ELR (cell line): ENCODE measurements at regions not wholly inside any gene's neighbourhood (a gene's known extent, or its start where the extent isn't known, plus 50 kb on each side); places are given as distances from the start of the nearest gene placed in this dataset.
"Not testable (repeated sequence)": the region's sequence is repeated elsewhere in the genome, so short reads cannot be mapped to it uniquely, and the experiment has no call there.

Source experiments
- DNase-seq: peaks from one replicate; pipeline ENCODE4 v3.0.0-alpha.2; 2015; ENCODE audit warnings: low read depth

DNA sequence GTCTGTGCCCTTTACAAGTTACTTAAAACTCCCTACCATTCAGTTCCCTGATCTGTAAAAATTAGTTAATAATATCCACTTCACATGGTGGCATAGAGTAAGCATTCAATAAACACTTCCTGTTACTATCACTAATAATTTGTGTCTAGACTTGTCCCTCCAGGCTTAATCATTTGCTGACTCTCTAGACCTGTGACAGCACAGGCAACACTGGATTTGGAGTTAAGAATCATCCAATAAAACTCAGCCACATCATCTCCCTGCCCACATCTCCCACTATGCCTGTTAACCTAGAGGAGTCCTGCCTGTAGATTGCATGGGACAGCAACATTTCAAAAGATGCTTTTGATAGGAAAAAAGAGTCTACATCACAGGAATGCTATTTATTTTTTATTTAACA, 564.6 kb downstream of the MFSD1 start:
- DNase-seq, result no peak

DNA sequence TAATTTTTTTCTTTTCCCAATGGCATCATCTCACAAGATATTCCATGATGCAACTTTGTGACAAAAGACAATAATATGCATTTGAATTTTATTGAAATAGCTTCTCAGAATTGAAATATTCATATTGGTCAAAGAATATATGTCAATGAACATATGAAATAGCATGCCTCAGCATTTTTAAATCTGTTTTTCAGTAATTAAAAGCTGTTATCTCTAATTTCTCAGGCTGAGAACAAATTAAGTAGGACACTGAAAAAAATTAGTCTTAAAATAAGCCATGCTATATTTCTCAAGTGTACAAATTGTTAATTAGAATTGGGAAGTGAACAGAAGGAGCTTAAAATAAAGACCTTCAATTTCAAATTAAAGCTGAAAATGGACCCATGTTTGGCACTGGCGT, 570.1 kb downstream of the MFSD1 start:
- no peak for DNase-seq

DNA sequence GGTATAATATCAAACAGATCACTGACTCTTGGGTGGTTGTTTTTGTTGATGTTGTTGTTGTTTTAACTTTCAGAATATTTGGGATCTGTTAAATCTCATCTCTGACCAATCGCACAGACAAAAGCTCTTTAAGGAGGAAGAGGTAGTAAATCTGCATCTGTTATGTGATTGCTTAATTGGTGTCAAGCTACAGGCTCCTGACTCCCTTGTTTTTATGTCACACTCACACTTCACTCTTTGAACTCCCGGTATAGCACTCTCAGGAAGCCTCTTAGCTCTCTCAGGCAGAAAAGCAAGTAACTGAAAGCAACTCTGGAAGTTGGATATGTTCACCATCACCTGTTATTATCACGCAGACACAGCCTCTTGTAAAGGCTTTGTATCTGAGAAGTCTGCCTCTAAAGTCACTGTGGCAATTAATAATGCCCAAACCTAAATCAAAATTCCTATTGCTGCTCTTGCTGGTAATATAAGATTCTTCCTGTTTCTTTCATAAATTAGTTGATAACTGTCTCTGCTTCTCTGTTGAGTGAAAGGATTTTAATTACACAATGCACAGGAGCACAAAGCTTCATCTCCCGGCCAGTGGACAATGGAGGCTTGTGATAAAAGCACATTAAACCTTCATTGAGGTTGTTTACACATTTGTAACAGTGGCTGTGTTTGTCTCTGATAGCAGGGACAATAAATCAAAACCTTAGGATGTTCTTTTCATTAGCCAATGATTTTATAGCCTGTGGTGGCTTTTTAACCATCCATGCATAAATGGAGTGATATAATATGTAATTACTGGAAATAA, 576.7 kb downstream of the MFSD1 start:
- no peak for DNase-seq

DNA sequence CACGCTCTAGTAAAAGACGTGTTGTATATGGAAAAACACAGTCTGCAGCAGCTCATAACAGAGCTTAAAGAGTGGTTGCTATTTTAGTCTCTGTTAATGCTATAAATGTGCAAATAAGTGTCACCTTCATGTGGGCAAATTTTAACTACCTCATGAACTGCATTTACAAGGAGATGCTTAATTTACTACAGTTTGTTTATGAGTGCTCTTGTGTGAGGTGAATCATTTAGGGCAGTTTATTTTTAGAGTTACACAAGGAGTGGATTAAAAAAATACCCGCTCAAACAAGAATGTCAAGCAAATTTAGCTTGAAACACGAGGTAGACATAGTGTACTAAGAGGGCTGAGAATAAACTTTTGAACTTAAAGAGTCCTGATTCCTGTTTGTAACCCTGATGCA, 579.0 kb downstream of the MFSD1 start:
- no peak for DNase-seq

DNA sequence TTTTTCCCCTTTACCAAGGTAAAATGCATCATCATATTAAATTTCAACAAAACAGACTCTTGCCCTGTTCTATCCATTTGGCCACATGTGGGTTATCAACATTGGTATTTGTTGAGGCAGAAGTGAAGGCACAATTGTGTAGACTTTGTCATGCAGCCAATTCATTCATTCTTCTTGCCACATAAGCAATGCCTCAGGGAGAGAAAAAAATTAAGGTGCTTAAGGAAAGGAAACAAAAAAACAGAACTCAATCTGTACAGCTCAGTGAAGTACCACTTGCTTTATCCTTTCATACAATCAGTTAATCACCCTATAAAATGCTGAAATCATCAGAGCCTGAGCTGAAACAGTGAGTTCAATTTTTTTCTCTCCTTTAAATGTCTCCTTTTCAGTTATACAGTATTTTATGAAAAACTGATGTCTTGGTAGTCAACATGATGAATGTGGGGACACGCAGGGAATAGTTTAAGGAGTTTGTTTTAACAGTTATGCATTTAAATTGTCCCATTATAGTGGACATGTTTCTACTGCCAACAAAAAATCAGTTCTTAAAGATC, 588.9 kb downstream of the MFSD1 start:
- no peak for DNase-seq

DNA sequence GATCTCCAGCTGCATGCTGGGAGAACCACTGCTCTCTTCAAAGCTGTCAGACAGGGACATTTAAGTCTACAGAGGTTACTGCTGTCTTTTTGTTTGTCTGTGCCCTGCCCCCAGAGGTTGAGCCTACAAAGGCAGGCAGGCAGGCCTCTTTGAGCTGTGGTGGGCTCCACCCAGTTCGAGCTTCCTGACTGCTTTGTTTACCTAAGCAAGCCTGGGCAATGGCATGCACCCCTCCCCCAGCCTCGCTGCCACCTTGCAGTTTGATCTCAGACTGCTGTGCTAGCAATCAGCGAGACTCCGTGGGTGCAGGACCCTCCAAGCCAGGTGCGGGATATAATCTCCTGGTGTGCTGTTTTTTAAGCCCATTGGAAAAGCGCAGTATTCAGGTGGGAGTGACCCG, 591.0 kb upstream of the IL12A start:
- not testable (repeated sequence) for DNase-seq

DNA sequence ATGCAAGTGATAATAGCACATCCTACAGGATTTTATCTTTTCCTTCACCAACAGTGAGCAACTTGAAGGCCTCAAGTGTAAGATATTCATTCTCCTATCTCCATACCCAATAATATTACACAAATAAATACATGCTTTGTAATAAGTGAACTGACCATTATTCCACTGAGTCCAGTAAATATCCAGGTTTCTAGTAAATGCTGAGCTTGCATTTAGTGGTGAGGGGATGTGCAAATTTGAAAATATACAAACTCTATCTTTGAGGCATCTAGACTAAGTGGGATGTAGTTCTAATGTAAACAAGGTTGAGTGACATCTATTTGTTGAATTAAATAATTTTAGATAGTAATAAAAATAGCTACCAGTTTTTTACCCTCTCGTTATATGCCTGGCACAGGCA, 587.6 kb upstream of the IL12A start:
- DNase-seq, result no peak

DNA sequence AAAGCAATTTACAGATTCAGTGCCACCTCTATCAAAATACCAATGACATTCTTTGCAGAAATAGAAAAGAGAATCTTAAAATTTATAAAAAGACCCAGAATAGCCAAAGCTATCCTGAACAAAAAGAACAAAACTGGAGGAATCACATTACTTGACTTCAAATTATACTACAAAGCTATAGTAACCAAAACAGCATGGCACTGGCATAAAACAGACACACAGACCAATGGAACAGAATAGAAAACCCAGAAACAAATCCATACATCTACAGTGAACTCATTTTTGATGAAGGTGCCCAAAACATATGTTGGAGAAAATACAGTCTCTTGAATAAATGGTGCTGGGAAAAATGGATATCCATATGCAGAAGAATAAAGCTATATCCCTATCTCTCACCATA, 578.9 kb upstream of the IL12A start:
- not testable (repeated sequence) for DNase-seq

DNA sequence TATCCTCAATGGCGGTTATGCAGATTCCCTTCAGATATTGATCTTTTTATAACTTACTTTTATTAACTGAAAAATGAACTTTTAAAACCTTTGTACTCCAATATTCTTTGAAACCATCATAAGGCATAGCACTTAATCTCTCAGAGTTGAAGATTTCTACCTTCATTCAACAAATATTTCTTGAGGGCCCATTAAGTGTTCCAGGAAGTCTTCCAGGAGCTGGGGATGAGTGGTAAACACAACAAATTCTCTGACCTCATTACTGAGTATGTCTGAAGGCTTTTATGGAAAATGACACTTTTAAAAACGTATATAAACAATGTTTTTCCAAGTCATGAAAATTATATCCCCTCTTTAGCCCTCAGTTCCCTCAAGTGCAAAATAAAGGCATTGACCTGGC, 575.3 kb upstream of the IL12A start:
- DNase-seq, result no peak

DNA sequence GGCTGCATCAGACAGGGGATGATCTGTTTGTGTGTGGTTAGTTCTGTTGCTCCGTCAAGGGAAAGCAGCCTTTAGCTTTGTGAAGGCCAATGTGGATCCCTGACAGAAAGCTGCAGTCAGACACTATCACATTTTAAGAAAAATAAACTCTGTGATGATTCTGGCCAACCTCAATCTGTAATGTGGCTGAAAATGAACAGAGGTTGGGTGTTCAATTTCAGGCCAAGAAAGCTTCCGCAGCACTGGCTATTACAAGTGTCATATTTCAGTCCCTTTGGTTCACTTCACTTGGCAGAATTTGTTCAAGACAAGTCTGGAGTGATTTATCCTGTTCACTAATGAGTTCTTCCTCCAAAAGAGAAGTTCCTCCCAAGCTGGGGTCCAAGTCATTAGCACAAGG, 571.8 kb upstream of the IL12A start:
- DNase-seq, result no peak

DNA sequence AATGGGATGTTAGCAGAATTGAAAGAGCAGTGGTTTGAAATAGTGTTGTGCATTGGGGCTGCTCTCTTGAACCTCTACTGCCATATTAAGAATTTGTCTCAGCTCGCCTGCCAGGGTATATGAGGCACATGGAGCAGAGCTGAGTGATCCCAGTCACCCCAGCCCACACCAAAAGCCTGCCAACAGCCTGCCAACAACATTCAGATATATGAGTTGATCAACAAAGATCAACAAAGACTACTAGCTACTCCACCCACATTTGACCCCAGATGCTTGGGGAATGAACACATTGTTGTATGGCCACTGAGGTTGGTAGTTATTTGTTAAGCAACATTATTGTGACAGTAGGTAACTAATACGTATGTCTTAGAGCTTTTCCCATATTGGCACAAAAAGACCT, 570.9 kb upstream of the IL12A start:
- DNase-seq, result peak; percentile 26

DNA sequence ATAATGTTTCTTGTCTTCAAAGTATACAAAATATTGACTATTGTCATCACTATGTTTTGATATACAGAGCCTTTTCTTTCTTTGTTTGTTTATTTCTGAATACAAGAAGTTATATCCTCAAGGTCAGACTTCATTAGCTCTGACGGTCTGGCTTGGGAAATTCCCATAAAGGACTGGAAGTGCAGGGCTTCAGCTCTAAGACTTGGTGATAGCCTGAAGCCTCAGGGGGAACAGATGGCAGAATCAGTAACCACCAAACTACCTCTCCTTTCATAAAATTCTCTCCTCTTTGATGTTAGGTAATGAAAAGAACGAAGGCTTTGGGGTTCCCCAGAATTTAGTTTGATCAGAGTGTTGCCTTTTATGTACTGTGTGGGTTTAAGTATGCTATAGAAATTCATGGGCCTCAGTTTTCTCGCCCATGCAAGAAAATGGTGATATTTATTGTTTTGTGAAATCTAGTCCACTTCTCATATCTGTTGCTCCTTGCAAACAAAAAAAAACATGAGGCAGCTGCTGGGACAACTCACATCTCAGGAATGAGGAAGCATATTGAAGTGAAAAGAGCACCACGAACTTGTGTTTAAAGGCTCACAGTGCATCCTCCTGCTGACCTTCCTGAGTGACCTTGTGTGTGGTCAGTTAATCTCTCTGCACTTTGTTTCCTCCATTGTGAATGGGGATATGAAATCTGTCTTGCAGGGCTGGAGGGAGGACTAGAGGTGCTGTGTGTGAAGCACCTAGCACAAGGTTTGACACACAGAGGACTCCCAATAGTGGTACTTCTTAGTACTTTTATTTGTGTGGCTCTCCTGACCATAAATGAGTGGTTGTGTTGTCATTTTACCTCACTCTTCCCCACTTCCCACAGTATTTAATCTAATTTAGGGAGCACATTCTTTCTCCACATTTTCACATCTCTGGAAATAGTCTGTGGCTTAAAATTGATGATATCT, 569.8 kb upstream of the IL12A start:
- DNase-seq, result peak; percentile 77

DNA sequence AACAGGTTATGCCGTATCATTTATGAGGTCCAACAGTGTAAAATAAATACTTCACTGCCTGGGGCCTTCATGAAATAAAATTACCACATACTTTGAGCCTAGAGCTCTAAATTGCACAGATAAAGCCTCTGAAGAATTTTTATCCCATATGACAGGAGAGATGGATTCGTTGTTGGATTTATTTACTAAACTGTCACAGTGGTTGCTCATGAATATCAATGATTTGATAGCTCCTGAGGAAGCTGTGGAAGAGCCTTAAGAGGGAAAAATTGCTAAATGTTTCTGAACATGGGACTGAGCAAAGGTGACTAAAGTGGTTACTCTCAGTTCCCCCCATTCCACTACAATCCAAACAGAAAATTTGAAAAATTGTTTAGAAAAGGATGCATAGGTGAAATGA, 558.9 kb upstream of the IL12A start:
- DNase-seq, result no peak

DNA sequence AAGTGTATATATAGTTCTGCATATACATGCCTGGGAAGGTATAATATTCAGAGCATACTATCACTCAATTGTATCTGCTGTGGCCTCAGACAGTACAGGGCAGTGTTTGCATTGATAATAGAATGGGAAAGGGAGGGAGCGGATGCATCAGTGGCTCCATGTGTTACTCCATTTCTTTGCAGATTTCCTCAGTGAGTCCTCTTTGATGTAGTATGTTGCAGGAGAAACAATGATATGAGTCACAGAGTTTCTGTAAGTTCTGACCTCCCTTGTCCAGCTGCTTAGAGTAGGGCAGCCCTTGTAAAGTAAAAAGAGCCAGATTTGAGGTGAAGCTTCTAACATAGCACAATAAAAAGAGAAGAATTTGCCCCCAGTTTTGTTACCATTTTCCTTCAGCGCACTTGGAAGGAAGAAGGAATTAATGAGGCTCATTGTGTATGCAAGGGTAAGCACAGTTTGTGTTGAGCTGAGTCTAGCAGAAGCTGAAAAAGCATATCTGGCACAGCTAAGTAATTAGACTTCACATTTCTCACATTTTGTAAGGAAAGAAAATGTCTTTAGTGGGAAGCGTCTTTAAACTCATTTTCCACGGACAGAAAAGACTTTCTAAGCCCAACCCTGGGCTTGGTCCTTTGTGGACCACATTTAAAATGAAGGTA, 555.8 kb upstream of the IL12A start:
- DNase-seq, result peak; percentile 29

DNA sequence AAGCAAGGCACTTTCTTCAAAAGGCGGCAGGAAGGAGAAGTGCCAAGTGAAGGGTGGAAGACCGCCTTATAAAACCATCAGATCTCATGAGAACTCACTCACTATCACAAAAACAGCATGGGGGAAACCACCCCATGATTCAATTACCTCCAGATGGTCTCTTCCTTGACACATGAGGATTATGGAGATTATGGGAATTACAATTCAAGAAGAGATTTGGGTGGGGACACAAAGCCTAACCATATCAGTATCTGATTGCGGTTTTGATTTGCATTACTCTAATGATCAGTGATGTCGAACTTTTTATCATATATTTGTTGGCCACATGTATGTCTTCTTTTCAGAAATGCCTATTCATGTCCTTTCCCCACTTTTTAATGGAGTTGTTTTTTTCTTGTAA, 549.3 kb upstream of the IL12A start:
- DNase-seq, result no peak

DNA sequence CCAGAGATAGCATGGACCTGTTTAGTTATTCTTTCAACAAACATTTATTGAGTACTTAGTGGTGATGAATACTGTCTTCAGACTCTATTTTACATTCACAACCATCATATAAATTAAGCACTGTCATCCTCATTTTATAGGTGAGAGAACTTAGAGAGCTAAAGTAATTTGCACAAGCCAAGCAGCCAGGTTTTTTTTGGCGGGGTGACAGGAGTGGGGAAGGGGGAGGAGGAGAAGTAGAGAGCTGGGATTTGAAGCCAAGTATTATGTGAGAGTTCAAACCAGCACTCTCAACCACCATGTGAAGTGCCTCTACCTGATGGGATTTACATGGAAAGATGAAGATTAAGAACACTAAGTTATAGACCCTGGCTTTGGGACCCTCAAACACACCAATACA, 547.4 kb upstream of the IL12A start:
- no peak for DNase-seq

DNA sequence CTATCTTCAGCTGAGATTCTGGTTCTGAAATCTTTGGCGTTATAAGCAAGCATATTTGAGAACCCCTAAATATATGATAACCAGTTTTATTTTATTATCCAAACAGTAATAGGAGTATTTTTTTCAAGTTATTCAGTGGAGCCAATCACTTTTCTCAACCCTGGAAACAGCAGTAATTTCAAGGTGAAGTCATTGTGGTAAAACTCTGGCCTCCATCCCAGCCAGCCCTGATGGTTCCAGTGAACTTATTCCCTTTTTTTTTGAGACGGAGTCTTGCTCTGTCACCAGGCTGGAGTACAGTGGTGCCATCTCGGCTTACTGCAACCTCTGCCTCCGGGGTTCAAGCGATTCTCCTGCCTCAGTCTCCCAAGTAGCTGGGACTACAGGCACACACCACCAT, 545.4 kb upstream of the IL12A start:
- no peak for DNase-seq

DNA sequence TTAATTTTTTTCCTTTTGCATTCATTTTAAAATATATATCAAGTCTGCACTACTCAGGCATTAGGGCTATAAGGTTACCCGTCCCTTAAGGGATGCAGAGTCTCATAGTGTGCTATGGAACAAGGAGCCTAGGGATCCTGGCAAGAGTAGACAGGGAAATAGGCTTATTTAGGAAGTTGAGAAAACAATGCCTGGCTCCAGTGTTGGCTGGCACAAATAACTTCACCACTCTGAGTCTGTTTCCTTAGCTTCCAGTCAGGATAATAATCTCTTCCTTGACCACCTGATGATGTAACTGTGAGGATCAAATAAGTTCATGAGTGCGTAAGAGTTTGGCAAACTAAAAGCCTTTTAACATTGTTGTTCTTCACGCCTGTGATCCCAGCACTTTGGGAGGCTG, 540.8 kb upstream of the IL12A start:
- no peak for DNase-seq

DNA sequence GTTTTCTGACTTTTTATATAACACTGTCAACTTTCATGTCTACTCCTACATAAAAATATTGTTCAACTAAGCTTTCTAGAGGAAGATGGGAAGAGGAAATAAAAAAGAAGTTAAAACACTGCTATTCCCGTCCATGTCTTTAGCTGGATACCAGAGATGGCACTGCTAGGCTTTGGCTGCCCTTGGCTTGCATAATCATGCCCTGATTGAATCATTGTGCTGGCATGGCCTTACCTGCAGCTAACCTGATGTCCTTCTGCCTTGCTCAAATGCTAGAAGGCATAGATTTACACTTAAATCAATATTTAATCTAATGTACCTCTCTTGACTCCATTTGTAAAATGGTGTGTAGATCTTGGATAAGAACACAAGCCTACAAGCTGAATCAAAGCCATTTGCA, 539.7 kb upstream of the IL12A start:
- DNase-seq, result no peak

DNA sequence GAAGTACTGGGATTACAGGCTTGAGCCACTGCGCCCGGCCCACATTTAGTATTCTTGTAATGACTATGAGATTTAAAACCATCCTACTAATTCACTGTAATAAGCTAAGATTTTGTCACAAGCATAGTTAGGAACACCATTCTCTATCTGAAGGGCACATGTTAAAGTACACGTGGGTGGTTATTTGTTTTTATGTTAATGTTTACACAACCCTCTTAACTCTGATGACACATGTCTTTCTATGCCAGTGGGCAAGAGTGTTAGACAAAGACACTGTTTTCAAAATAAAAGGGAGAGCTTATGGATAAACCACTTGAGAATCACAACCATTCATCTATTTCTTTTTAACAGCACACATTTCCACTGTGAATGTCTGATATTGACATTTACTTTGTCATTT, 537.6 kb upstream of the IL12A start:
- DNase-seq, result peak; percentile 16

DNA sequence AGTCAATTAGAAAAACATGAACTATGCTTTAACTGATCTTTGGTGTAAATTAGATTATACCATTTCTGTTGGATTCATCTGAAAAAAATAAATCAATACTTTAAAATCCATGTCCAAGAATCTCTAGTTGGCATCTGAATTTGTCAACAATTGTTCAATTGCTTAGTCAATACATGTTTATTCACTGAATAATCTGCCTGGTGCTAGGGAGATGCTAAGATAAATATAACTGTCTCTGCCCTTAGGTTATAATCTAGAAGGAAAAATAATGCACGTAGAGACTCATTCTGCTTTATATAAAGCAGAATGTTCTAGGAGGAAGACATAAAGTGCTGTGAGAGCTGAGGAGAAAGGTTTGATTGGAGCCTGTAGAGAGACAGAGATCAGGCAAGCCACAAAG, 537.2 kb upstream of the IL12A start:
- peak; percentile 54 for DNase-seq

DNA sequence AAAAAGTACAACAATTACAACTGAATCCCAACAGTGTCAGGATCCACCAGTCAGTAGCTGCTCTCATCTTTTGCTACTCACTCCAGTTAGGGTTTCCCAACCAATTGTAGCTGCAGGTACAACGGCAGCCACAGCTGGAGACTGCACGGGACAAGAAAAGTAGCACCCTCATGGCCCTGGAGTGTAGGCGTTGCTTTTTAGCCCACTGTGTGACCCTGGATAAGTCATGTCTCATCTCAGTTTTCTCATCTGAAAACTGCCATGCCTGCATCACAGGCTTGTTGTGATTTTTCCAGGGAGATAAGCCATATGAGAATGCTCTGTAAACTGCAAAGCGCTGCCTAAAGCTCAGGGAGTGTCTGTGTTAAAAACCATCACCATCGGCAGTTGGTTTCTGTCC, 535.6 kb upstream of the IL12A start:
- no peak for DNase-seq

DNA sequence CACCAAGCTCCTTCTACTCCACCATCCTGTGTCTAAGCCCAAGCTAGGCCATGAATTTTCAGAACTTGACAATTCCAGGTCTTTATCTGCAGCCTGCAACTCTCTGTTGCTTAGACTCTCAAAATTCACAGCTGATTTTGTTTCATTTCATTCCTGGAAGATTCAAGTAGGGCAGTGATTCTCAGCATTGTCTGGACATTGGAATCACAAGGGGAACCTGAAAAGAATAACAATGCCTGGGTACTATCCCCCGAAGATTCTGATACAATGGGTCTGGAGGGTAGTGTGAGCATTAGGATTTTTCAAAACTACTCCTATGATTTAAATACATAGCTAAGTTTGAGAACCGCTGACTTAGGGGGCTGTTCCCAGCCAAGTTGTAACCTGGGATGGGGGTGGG, 534.7 kb upstream of the IL12A start:
- no peak for DNase-seq
